T-helper 2 cell treated with Interferon-gamma antibody and Interleukin-4, amounts not matched to agents 5 μg/mL and 100 μg/mL, for 36 hours (primary cell): ENCODE measurements at regions not wholly inside any gene's neighbourhood (a gene's known extent, or its start where the extent isn't known, plus 50 kb on each side); places are given as distances from the start of the nearest gene placed in this dataset.

Experiments used
- DNase-seq: peaks from one replicate; pipeline ENCODE4 v3.0.0; 2021; ENCODE audit warnings: low spot score
- H3K27ac Mint-ChIP-seq: one replicate; pipeline ENCODE4 v1.8.0; 2021; ENCODE audit warnings: mild to moderate bottlenecking, mixed read lengths
- H3K27me3 Mint-ChIP-seq: one replicate; pipeline ENCODE4 v1.8.0; 2021; ENCODE audit warnings: low read depth, mixed read lengths
- H3K36me3 Mint-ChIP-seq: one replicate; pipeline ENCODE4 v1.8.0; 2021; ENCODE audit warnings: low read depth, mixed read lengths
- H3K4me1 Mint-ChIP-seq: one replicate; pipeline ENCODE4 v1.8.0; 2021; ENCODE audit warnings: low read depth, mixed read lengths
- H3K4me3 Mint-ChIP-seq: one replicate; pipeline ENCODE4 v1.8.0; 2022; ENCODE audit warnings: mild to moderate bottlenecking, moderate library complexity, mixed read lengths
- H3K9me3 Mint-ChIP-seq: one replicate; pipeline ENCODE4 v1.8.0; 2021; ENCODE audit warnings: mixed read lengths

DNA sequence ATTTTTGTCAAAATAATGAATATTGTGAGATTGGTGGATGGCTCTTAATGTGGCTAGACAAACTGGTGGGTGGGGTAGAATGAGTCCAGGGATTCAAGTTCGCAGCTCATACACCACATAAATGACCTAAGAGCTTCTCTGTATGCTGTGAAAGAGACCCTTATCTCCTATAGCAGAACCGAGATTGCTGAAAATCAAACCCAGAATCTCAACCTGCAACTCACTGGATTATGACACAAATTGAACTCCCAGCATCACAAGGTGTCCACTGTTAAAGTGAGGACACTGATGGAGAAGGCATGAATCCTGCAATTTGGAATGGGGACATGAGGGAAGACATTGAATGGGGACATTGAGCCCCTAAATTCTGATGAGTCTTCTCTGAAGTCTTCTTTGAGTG is 51.3 kb upstream of the CNKSR3 start:
- no peak for DNase-seq
- no peaks in the 10 kb centered on the region for H3K36me3 Mint-ChIP-seq
- no peaks in the 10 kb centered on the region for H3K9me3 Mint-ChIP-seq
- no peak overlapping the region for H3K27ac Mint-ChIP-seq
- H3K27me3 Mint-ChIP-seq, result no peaks in the 10 kb centered on the region
- H3K4me3 Mint-ChIP-seq, result no peak overlapping the region
- no peaks in the 10 kb centered on the region for H3K4me1 Mint-ChIP-seq

- Mint-ChIP-seq H3K36me3 (no peaks in the 10 kb centered on the region), H3K4me1 (no peaks in the 10 kb centered on the region), H3K27ac (no peak overlapping the region), H3K4me3 (no peak overlapping the region), H3K9me3 (no peaks in the 10 kb centered on the region), H3K27me3 (no peaks in the 10 kb centered on the region)
- DNase-seq, result no peak
These were observed 54.8 kb upstream of the CNKSR3 start for GRCh38 chr6:154565331-154565730.

GRCh38 chr6:154566866-154567265 is 56.4 kb upstream of the CNKSR3 start:
- Mint-ChIP-seq H3K36me3 (no peaks in the 10 kb centered on the region), H3K27ac (no peak overlapping the region), H3K4me3 (no peak overlapping the region), H3K27me3 (peaks cover under 1% of the 10 kb centered on the region), H3K9me3 (no peaks in the 10 kb centered on the region), H3K4me1 (no peaks in the 10 kb centered on the region)
- no peak for DNase-seq

DNA sequence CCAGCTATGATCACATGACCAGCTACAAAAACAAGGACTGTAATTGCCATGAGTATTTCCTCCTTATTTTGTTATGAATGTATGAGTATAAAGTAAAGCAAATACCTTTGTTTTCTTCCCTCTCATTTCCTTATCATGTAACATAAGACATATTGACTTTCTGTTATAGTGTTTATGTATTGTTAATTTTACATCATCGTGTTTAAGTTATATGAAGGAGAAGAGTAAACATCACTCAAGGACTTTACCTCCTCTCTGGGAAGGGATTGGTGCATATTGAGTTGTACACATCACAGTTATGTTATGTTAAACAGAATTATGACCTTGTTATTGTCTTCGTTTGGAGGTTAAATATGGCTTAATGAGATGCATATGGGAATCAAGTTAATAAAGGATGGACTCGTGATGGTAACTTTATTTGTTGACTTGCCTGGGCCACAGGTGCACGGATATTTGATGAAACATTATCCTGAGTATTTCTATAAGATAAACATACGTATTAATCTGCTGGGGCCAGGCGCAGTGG is 57.3 kb upstream of the CNKSR3 start:
- Mint-ChIP-seq H3K9me3 (no peaks in the 10 kb centered on the region), H3K4me3 (no peak overlapping the region), H3K27me3 (peaks cover 3% of the 10 kb centered on the region), H3K36me3 (no peaks in the 10 kb centered on the region), H3K27ac (no peak overlapping the region), H3K4me1 (no peaks in the 10 kb centered on the region)
- no peak for DNase-seq

DNA sequence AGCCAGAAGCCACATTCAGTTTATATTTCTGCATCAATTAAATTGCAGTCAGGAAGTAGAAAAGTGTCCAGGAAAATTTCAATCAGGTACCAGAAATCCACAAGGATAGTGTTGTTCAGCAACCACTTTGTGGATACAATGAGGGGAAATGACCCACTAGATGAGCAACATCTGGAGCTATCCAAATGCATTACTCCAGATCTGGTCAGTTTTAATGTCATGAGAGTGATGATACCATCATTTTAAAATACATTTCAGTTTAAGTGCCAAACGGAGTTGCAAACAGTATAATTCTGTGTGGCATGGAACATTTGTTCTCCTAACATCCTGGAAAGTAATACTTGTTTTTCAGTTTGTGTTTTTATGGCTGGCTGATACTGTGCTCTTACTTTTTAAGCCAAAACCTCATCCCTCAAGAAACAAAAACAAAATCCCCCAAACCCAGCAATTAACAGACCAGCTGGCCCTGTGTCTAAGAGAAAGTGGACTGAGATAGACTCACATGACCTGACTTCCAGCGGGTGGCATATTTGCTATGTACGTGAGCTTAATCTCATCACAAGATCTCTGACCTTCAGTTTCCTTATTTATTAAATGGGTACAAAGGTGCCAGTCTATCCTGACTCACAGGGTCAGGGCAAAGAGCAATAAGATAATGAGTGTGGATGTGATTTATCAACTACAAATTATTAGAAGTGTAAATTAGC is 58.8 kb upstream of the CNKSR3 start:
- no peaks in the 10 kb centered on the region for H3K36me3 Mint-ChIP-seq
- H3K27me3 Mint-ChIP-seq, result peaks cover 3% of the 10 kb centered on the region
- no peaks in the 10 kb centered on the region for H3K9me3 Mint-ChIP-seq
- no peak overlapping the region for H3K27ac Mint-ChIP-seq
- DNase-seq, result no peak
- H3K4me1 Mint-ChIP-seq, result no peaks in the 10 kb centered on the region
- no peak overlapping the region for H3K4me3 Mint-ChIP-seq

DNA sequence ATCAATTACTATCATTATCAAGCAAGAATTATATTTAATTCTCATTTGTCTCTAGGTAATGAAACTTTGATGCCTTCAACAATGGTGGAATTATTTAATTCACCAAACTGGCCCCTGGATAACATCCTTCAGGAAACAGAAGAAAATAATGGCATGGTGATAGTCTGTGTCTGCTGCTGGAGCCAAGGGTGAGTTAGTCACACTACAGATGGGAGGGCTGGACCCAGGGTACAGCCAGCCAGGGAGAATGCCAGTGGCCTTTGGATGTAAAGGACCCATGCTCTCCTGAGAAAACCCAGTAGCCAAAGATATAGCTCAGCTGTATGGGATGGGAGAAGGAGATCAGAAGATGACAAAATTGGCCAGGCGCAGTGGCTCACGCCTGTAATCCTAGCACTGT is 60.0 kb upstream of the CNKSR3 start:
- no peaks in the 10 kb centered on the region for H3K9me3 Mint-ChIP-seq
- H3K27ac Mint-ChIP-seq, result no peak overlapping the region
- no peaks in the 10 kb centered on the region for H3K36me3 Mint-ChIP-seq
- H3K4me3 Mint-ChIP-seq, result no peak overlapping the region
- DNase-seq, result no peak
- H3K4me1 Mint-ChIP-seq, result no peaks in the 10 kb centered on the region
- H3K27me3 Mint-ChIP-seq, result peaks cover 3% of the 10 kb centered on the region

DNA sequence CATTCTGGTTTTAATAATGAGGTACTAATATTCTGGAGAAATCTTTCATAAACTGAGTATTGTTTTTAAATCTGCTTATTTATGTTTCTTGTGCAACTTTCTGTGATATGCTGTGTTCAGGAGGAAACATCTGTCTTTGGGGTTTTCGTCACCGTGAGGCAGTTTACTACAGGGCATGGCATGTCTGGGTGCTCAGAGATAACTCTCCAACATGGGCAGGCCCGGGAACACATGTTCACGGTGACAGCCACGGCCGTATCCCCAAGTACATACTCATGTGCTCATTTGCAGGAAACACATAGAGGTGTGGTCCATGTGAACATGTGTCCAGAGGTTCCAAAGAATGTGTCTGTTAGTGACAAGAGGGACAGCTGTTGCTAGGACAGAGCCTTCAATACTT is 62.1 kb upstream of the CNKSR3 start:
- Mint-ChIP-seq H3K27ac (no peak overlapping the region), H3K36me3 (no peaks in the 10 kb centered on the region), H3K27me3 (peaks cover 3% of the 10 kb centered on the region), H3K4me3 (no peak overlapping the region), H3K9me3 (no peaks in the 10 kb centered on the region), H3K4me1 (no peaks in the 10 kb centered on the region)
- no peak for DNase-seq

DNA sequence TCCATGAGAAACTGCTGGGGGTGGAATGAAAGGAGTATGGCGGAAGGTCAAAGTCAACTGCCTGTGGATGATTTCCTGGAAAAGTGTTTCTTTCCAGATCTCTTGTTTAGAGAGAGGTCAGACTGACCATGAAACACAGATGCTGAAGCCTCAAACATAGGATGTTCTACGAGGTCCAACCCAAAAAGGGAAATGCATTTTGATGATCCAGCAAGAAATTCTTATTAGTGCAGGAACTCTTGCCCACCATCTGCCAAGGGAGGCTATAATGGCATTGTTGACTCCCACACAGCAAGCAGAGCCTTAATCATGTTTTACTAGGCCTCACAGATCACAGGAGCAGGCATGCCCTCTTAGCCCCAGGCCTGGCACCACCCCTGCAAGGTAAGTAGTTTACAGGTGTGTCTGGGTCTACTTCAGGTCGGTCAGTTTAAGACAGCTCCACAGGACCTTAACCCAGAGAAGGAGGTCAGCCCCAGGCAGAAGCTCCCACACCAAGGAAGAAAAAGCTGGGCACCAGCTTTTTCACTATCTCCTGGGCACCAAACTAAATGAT is 67.6 kb upstream of the CNKSR3 start:
- H3K27me3 Mint-ChIP-seq, result no peaks in the 10 kb centered on the region
- H3K36me3 Mint-ChIP-seq, result no peaks in the 10 kb centered on the region
- no peaks in the 10 kb centered on the region for H3K9me3 Mint-ChIP-seq
- H3K4me1 Mint-ChIP-seq, result no peaks in the 10 kb centered on the region
- no peak for DNase-seq
- no peak overlapping the region for H3K4me3 Mint-ChIP-seq
- H3K27ac Mint-ChIP-seq, result no peak overlapping the region

GRCh38 chr6:154579046-154579445 is 68.6 kb upstream of the CNKSR3 start:
- Mint-ChIP-seq H3K27me3 (no peaks in the 10 kb centered on the region), H3K4me1 (no peaks in the 10 kb centered on the region)

GRCh38 chr6:154579485-154579884 is 69.0 kb upstream of the CNKSR3 start:
- no peak for DNase-seq
- no peaks in the 10 kb centered on the region for H3K4me1 Mint-ChIP-seq
- H3K27me3 Mint-ChIP-seq, result no peaks in the 10 kb centered on the region
- H3K36me3 Mint-ChIP-seq, result no peaks in the 10 kb centered on the region
- H3K27ac Mint-ChIP-seq, result no peak overlapping the region
- no peak overlapping the region for H3K4me3 Mint-ChIP-seq
- H3K9me3 Mint-ChIP-seq, result no peaks in the 10 kb centered on the region

More at GRCh38 chr6:154579046-154579445, 68.6 kb upstream of the CNKSR3 start:
- no peak for DNase-seq
- Mint-ChIP-seq H3K27ac (no peak overlapping the region), H3K9me3 (no peaks in the 10 kb centered on the region), H3K36me3 (no peaks in the 10 kb centered on the region), H3K4me3 (no peak overlapping the region)

- Mint-ChIP-seq H3K4me1 (no peaks in the 10 kb centered on the region), H3K27me3 (peaks cover 3% of the 10 kb centered on the region), H3K36me3 (no peaks in the 10 kb centered on the region), H3K27ac (no peak overlapping the region), H3K9me3 (no peaks in the 10 kb centered on the region), H3K4me3 (no peak overlapping the region)
- DNase-seq, result no peak
These were observed 70.1 kb upstream of the CNKSR3 start for GRCh38 chr6:154580397-154581135.

GRCh38 chr6:154582696-154583095 is 72.2 kb upstream of the CNKSR3 start:
- no peak overlapping the region for H3K27ac Mint-ChIP-seq
- no peak overlapping the region for H3K4me3 Mint-ChIP-seq
- H3K9me3 Mint-ChIP-seq, result no peaks in the 10 kb centered on the region

GRCh38 chr6:154583546-154584188 is 73.2 kb upstream of the CNKSR3 start:
- DNase-seq, result no peak
- Mint-ChIP-seq H3K9me3 (no peaks in the 10 kb centered on the region), H3K27ac (no peak overlapping the region)

More at GRCh38 chr6:154582696-154583095, 72.2 kb upstream of the CNKSR3 start:
- no peak for DNase-seq
- Mint-ChIP-seq H3K36me3 (no peaks in the 10 kb centered on the region), H3K4me1 (no peaks in the 10 kb centered on the region), H3K27me3 (peaks cover 4% of the 10 kb centered on the region)

GRCh38 chr6:154590756-154591155 is 80.3 kb upstream of the CNKSR3 start:
- no peaks in the 10 kb centered on the region for H3K4me1 Mint-ChIP-seq
- DNase-seq, result no peak
- no peaks in the 10 kb centered on the region for H3K9me3 Mint-ChIP-seq
- no peaks in the 10 kb centered on the region for H3K36me3 Mint-ChIP-seq
- no peak overlapping the region for H3K4me3 Mint-ChIP-seq
- no peak overlapping the region for H3K27ac Mint-ChIP-seq
- H3K27me3 Mint-ChIP-seq, result no peaks in the 10 kb centered on the region

More at GRCh38 chr6:154583546-154584188, 73.2 kb upstream of the CNKSR3 start:
- no peaks in the 10 kb centered on the region for H3K36me3 Mint-ChIP-seq
- no peaks in the 10 kb centered on the region for H3K4me1 Mint-ChIP-seq
- peaks cover 4% of the 10 kb centered on the region for H3K27me3 Mint-ChIP-seq
- H3K4me3 Mint-ChIP-seq, result no peak overlapping the region
